ENCODE measurements at regions not wholly inside any gene's neighbourhood (a gene's known extent, or its start where the extent isn't known, plus 50 kb on each side); places are given as distances from the start of the nearest gene placed in this dataset.
"Not testable (repeated sequence)": the region's sequence is repeated elsewhere in the genome, so short reads cannot be mapped to it uniquely, and the experiment has no call there.

DNA sequence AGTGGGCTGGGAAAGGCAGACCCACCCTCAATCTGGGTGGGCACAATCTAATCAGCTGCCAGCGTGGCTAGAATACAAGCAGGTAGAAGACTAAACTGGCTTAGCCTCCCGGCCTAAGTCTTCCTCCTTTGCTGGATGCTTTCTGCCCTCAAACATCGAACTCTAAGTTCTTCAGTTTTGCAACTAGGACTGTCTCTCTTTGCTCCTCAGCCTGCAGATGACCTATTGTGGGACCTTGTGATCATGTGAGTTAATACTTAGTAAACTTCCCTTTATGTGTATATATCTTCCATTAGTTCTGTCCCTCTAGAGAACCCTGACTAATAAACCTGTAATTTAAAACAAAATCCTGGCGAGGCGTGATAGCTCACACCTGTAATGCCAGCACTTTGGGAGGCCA, 51.8 kb upstream of the SLC39A8 start:
- DNase-seq = not testable (repeated sequence)

DNA sequence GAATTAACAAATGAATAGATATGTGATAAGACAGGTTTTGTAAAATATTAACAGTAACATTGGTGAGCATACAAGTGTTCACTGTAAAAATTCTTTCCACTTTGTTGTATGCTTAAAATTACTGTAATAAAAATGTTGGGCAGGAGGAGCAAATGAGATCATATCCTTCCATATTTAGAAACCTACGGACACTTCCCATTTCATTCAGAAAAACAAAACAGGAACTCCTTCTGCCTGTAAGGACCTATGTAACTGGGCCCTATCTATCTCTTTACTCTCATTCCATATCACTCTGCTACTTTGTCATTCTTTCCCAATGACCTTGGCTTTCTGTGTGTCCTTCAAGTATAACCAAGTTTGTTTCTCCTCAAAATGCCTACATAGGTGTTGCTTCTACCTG, 53.7 kb upstream of the SLC39A8 start:
- peak; percentile 1 for DNase-seq

DNA sequence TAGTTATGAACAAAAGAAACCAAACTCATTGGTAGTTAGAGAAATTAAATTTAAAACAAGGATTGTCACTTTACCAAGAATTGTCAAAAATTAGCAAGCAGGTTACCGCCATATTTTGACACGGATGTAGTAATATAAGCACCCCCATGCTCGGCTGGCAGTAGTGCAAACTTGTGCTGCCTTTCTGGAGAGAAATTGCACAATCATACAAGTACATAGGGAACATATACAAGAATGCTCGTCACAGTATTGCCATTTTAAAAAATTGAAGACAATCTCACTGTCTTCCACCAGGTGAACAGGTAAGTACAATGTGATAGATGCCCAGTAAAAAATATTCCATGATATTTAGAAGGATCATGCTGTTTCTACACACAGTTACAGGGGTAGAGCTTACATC, 55.6 kb upstream of the SLC39A8 start:
- no peak for DNase-seq

DNA sequence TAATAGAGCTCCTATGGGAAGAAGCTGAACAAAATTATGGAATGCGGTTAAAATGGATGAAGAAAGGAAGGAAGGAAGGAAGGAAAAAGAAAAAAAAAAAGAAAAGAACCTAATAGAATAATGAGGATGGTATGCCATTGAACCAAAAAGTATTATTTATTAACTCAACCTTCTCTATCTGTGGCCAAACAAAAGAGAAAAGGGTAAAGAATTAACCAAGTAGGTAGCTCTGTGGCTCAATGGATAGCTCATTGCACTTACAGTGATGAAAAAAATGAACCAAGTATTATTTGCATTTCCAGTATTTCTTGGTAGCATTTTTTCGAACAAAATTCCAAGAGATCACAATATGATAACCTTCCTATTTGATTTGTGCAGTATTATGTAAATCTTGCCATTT, 56.9 kb upstream of the SLC39A8 start:
- no peak for DNase-seq

DNA sequence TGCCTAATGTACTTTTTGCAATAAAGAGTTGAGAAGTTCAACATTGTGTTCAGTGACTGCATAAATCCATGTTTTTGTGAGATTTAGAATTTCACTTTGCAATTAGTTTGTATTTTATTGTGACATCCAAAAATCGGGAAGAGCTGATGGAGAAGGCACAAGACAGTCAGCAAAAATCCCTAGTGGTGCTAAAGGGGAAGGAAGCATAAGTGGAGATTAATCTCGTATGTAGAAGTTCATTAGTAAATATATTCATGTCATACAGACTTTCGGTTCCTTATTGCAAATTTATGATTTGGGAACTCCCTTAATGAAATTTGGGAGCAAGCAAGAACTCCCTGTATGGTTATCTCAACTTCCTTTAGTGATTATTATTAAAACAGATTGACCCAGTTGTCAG, 57.8 kb upstream of the SLC39A8 start:
- no peak for DNase-seq

DNA sequence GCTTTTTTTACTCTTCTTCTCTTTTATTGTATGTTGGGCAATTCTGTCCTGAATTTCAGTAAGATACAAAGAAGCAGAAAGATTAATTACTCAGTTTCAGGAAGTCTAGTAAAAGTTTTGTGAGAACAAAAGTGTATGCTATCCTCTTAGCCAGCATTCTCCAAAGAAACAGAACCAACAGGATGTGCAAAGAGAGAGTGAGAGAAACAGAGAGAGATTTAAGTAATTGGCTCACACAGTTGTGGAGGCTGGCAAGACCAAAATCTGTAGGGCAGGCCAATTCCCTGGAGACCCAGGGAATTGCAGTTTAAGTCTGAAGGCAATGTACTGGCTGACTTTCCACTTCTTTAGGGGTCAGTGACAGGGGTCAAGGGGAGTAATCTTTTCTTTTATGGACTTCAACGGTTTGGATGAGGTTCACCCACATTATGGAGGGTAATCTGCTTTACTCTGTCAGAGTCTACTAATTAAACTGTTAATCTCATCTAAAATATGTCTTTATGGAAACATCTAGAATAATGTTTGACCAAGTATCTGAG, 59.2 kb upstream of the SLC39A8 start:
- no peak for DNase-seq

DNA sequence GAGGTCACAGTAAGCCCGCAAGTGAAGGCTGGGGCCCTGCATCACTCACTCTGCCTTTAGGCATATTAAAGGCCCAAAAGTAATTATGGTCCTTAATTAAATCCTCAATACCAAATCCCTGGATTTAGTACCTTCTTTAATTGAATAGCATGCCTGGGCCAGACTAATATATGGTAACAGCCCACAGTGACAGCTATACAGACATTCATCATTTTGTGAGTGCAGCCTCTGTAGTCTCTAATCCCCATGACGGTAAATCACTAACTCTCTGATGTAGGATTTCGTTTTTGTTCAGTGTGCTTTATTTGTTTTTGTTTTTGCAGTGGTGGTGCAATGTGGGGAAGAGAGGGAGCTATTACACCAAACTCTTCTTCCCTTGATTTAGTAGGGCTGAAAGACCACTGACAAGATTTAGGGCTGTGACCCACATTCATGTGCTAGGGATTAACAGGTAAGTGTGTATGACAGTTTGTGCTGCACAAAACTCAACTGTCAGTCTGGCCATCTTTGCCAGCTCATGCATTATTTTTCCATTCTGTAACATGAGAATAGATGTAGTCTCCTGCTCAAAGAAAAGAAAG, 60.6 kb upstream of the SLC39A8 start:
- DNase-seq = no peak

DNA sequence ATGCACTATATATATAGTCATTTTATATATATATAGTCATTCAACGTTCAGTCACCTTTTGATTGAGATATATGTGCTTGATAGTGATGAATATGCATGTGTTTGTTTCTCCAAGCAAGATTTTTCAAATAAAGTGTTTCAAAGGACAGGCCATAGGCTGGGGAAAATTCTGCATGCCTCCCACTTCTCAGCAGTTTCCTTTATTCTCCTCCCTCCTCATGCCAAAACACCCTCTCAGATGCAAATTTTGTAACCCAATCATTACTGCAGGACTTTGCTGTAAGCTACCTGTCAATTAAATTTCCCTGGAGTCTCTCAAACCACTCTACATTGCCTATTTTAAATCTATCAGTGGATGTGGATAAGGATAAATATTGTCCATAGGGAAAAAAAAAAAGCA, 65.6 kb upstream of the SLC39A8 start:
- DNase-seq = not testable (repeated sequence)

DNA sequence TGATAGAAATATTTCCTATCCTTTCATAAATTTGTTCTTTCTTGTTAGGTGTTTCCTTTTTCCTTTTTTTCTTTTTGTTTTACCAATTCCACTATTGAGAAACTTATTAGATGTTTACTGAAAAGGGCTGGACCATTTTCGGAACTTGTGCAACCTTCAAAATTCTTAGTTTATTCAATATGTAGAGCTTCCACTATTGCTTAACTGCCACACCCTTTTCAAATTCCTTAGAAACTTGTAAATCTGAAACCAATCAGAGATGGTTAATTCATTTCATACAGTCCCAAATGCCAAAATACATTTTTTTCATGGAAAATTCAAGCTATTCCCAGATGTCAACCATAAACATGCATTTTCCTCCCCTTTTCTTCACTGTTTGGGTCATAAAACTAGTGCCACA, 66.1 kb upstream of the SLC39A8 start:
- DNase-seq = no peak

DNA sequence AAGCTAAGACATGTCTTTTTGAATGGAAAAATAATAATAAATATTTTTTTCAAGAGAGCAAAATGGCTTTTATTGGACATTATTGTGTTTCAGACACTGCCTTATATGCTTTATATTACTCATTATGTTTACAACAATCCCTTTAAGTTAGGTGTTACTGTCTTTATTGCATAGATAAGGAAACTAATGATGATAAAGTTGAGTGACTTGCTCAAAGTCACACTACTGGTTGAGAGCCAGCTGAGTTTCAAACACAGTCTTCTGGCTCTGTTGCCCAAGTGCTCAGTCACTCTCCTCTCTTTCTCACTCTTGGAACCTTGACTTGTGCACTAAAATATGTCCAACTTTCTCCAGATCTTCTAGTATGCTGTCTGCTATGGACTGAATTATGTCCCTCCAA, 71.5 kb upstream of the SLC39A8 start:
- no peak for DNase-seq

DNA sequence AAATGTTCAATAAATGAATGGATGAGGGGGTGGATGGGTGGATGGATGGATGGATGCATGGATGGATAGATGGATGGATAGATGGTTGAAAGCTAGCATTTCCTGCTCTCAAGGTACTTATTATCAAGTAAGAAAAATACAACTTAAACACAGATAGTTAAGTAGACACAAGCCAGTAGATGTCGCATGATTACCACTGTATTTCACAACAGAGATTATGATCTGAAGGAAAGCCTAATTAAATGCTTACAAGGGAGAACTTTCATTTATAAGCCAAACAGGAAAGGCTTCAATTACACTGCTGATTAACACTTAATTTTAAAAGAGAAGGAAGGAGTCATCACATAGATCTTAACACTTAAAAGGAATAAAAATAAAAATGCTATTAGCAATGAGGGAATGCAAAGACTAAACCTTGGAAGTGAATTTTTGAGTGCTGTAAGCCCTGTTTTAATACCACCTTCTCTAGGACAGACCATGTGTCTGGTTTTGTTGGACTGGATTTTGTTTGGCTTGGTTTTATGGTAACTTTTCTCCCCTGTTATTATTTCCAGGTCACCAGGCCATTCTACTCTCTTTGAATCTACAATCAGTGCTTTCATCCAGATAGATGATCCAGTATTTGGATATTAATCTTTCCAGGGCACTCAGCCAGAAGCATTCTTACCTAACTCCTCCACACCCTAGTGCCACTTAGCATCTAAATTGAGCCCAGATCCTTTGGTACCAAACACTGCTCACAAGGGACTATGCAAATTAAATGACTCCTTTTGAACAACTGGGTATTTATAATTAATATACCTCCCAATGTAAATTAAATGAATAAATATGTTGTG, 75.5 kb upstream of the SLC39A8 start:
- no peak for DNase-seq

DNA sequence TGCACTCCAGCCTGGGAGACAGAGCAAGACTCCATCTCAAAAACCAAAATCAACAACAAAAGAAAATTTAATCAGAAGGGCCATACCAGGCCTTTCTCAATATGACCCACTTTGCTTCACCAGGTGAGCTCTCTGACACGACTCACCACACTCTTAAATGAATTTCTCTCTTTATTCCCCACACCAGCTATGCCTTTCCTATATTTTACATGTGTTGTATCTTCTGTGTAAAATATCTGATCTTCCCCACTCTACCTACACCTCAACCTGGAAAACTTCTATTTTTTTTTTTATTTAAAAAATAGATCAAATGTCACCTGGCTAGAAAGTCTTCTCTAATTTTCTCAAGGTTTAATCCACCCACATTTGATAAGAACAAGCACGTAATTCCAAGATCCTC, 77.6 kb upstream of the SLC39A8 start:
- DNase-seq = no peak

DNA sequence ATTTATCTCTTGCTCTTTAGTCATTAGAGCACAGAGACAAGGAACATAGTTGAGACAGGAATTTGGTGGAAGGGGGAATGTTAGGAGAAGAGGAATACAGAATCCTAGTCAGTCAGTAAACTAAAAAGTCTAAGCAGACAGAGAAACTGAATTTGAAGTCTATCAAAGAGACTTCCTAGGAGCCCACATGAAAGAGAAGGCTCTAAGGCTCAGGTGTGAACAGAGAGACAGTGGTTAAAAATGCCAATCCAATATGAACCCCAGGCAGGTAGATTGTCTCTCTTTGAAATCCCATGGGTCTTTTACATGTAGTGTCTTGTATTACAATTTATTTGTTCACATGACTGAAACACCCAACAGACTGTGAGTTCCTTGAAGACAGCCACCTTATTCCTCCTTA, 77.8 kb upstream of the NFKB1 start:
- DNase-seq = no peak

DNA sequence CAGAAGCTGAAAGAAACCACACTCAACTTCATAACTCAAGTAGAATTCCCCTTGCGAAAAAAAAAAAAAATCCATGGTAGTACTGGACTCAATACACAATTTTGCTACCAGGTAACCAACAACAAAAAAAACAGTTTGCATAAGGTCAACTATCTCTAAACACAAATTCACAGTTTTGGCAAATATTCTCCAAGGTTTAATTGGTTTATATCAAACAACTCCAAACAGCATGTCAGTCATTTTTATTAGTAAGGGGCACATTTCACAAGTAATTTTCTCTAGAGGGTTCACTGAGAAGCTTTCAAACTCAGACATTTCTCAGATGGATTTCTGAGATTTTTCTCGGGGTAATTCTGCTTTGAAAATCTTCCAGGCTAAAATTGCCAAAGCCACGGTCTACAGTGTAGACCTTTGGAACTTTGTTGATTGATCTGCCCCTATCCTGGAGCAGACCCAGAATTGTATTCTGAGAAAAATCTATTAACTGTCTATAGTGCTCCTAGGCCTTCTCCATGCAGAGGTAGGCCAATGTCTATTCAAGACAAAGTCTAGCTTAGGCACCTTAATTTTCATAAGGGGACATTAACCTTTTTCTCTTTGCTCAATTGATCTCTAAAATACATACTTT, 73.7 kb upstream of the NFKB1 start:
- no peak for DNase-seq

DNA sequence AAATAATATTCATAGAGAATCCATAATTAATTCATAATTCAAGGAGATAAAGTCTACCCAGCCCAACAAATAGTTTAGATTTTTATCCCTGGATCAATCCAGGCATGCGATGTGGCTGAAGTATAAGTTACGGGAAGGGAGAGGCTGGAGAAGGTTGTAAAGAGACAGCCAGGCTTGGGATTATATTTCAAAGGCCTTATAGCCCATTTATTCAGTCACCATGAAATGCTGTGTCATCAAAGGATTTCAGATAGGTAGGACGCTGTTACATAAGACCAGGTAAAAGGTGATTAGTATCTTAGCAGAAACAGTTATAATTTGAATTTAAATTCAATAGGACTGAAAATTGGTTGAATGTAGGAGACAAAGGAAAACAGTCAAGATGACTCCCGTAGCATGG, 73.0 kb upstream of the NFKB1 start:
- no peak for DNase-seq

DNA sequence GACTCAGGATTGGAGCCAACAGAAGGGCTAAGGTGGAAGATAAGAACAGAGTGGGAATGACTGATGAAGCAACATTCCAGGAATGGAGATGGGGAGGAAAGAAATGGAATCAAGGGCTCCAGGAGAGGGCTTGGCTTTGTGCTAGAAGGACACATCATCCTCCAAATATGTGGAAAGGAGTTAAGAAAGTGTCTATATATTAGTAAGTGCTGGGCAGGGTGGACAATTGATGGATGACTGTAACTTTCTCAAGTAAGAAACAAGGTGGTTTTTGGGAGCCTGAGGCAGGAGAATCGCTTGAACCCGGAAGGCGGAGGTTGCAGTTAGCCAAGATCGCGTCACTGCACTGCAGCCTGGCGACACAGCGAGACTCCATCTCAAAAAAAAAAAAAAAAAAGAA, 71.6 kb upstream of the NFKB1 start:
- no peak for DNase-seq

DNA sequence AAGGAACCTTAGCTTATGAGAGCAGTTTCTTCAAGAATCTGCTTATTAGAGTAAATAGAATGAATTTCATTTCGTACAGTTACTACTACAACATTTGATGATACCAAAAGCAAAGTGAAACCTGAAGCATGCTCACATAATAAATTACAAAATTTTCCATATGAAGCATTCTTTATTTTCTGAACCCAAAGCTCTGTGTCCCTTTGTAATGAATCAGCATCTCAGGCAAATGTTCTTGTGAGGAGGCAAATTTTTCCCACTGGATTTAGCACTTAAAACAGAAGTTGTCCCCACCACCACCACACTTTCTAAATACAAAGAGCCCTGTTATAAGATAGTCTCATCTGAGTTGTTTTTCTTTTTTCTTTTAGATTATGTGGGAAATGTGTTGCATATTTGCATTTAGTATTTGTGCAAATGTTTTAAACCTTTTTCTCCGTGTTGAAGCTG, 70.7 kb upstream of the NFKB1 start:
- DNase-seq = no peak

DNA sequence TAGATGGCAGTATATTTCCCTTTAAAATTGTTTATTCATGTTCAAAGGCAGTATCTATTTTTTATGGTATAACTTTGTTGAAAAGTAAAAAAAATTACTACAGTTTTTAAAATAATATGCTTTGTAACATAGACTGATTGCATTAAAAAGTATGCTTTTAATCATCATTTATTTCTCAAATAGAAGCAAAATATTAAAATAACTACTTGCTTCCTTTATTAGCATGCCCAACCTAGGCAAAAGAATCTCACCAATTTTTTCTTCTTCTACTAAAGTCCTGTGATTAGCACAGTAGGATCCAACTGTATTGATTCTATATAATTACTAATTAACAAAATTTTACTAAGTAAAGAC, 69.6 kb upstream of the NFKB1 start:
- no peak for DNase-seq

DNA sequence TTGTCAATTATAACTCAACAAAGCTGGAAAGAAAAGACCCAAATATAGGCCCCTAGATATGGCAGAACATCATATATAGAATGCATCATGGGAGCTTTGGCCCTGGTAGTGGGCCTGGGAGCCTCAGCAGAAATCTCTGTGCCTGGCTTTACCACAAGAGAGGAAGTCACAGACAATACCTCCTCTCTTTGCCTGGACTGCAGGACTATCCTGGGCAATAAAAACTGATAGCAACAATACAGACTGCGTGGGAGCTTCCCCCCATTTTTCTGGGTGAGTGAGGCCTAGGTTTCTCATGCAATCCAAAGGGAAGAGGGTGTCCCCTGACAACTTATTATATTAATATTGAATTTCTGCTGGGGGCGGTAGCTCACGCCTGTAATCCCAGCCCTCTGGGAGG, 64.0 kb upstream of the NFKB1 start:
- DNase-seq = no peak

DNA sequence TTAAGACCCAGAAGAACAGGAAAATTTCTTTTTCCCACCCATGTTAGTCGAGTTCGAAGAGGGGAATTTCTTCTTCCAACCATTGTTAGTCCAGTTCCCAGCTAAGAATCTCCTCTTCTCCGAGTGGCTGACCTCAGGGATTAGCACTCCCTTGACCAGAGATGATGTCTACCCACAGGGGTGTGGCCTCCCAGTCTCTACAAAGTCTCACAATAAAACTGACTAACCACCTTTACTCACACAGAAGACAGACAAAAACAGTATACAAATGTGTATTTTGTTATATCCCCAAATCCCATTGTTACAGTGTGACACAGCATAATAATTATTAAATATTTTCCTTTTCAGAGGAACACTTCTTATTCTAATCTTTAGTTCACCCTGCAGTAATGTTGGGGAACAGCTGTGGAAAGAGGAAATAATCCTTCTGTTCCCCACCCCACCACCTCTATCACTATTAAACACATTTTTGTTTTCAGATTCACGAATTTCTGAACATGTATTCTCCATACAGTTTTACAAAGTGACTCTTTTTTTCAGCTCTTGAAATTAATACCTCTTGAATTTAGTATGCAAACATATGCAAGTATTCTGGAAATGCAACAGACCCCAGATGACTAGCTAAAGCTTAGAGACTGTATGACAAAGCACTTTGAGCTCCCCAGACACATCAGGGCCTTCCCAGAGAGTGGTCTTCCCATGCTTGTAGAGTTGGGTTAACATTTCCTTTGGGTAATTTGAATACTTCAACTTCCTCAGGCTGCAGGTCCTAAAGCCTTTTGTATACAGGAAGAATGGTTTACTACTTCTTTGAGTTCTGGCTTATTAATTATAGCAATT, 62.5 kb upstream of the NFKB1 start:
- DNase-seq = no peak

DNA sequence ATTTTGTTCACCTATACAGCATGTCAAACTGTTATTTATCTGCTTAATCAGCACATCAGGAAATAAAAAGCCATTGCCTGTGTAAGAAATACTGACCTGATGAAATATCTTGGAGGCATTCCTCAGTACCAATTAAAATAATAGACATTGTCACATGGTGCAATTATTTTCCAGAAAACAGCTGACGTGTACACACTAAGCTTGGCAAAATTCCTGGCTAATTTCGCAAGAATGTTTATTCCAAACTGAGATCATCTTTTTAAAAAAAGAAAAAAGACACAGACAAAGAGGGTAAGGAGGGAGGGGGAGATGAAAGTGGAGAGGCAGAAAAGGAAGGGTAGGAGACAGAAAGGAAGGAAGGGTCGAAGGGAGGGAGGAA, 61.9 kb upstream of the NFKB1 start:
- no peak for DNase-seq

DNA sequence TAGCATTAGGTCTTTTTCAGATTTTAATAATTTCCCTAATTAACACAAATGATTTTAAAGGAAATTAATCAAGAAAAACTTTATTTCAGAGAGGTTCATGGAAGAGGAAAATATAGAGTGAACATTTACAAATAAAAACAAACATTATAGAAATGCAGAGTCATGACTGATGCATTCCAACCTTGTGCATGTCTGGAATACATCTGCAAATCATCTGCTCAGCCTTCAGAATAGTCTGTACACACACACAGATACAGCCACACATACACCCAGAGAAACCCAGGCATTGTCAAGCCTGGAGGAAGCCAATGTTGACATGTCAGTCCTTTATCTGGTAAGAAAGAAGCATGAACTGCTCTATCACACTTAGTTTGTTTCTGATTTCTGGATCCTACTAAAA, 61.3 kb upstream of the NFKB1 start:
- no peak for DNase-seq

DNA sequence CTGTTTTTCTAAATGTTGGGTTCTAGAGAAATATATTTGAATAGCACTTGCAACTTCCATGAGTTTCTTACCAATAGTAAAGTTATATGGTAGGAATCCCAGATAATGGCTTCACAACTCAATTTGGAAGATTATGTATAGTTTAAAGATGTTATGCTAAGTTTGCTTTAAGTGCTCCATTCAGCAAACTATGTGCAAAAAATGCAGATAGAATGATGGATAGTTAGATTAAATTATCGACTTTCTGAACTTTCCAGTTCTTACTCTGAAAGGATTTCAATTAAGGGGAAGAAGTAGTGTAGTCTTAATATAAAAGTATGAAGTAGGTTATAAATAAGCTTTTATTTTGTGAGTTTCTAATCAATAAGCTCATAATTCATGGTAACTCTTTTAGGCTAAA, 60.7 kb upstream of the NFKB1 start:
- DNase-seq = no peak

Data from GDM1 (cell line).